Stimulated activated CD4-positive, alpha-beta T cell treated with anti-CD3 and anti-CD28 coated beads, Interleukin-2, amount 100 ng/mL, for 4 hours (primary cell): ENCODE measurements at regions not wholly inside any gene's neighbourhood (a gene's known extent, or its start where the extent isn't known, plus 50 kb on each side); places are given as distances from the start of the nearest gene placed in this dataset.

Source experiments
- DNase-seq: peaks from one replicate; pipeline ENCODE4 v3.0.0-alpha.2; 2020; ENCODE audit warnings: low read depth

DNA sequence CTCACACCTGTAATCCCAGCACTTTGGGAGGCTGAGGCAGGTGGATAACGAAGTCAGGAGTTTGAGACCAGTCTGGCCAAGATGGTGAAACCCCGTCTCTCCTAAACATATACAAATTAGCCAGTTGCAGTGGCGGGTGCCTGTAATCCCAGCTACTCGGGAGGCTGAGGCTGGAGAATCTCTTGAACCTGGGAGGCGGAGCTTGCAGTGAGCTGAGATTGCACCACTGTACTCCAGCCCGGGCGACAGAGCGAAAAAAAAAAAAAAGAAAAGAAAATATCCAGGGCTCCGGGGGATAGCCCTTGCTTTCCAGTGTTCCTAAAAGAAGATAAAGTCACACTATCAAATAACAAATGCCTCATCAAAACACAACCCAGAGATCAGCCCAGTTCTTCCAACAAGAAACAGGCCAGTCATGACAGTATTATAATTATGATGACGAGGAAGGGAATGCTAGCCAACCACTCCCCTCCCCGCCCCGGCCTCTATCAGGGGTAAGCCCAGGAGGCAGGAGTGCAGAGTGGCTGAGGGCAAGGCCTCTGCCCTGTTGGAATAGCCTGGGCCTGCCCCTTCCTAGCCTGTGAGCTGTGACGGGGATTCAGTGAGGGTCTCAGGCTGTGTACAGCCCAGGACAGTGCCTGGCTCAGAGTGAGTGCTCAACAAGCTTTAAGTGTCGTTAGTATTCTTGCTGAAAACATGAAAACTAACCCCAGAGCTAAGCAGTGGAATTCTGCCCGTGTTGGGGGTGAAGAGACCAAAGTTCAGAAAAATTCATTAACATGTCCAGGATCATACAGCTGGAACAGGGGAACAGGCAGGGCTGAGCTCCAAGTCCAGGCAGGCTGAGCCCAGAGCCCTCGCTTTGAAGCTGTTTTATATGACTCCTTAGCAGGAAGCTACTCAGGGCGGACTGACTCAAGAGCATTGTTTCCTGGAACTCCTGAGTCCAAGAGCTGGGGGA is 54.3 kb downstream of the FAM241B start:
- DNase-seq, result no peak

GRCh38 chr10:69684981-69685353 is 54.9 kb downstream of the FAM241B start:
- DNase-seq, result no peak

DNA sequence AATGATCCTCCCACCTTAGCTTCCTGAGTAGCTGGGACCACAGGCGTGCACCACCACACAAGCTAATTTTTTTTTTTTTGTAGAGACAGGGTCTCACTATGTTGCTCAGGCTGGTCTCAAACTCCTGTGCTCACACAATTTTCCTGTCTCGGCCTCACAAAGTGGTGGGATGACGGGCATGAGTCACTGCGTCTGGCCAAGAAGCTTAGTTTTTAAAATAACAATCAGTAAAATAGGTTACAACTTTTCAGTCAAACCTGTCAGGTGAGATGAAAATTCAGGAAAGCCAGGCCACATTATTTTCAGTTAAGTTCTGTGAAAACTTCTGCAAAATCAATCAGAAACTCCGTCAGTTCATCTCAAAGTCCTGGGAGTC is 55.4 kb downstream of the FAM241B start:
- DNase-seq, result no peak

DNA sequence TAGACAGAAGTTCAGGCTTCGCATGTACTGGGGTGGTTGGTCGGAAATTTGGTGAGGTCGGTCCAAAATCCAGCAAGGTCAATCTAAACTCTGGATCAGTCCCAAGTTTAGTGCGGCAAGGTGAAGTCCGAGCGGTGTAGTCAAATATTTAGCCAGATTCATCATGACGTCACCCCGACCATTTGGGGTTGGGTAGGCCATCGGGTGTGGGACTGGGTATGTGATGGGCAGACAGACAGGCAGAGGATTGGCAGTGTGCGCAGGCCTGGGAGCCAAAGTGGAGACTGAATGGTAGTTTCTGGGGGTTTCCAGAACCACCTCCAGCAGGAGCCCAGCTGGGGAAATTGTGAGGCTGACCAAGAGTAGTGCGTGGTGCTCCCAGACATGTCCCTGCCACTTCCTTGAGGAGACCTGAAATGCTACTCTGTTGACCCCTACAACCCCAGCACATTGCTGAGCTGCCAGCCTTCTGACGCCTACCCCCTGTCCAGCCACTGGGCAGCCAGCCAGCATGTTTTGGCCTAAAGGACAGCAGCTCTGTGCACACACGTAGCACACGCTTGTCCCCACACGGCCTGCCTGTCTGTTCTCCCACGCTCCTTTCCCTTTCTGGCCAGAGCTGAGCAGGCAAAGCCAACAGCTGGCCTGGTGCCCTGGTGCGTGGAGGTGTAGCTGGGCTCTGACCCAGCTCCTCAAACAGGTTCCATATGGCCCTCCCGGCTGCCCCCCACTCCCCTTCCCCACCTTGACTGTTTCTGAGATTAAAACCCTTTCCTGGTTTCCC is 55.9 kb downstream of the FAM241B start:
- DNase-seq, result no peak

DNA sequence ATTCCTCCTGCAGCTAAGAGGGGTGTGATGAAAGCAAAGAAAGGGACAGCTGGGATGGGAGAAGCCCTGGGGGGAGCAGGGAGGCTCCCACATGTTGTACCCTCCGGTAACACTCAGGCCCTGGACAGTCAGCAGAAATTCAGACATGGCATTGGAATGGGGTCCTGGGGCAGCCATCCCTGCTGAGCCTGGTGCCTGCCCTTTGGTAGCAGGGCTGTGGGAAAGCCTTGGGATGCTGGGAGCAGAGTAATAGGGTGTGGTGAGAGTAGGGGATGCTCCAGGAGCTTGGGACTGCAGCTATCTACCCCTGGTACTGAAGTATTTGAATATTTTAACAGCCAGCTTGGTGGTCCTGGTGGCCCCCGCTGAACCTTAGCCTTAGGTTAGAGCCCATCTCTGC is 56.8 kb downstream of the FAM241B start:
- no peak for DNase-seq

- DNase-seq, result no peak
Observed at GRCh38 chr10:69687426-69687825, 57.4 kb downstream of the FAM241B start.

DNA sequence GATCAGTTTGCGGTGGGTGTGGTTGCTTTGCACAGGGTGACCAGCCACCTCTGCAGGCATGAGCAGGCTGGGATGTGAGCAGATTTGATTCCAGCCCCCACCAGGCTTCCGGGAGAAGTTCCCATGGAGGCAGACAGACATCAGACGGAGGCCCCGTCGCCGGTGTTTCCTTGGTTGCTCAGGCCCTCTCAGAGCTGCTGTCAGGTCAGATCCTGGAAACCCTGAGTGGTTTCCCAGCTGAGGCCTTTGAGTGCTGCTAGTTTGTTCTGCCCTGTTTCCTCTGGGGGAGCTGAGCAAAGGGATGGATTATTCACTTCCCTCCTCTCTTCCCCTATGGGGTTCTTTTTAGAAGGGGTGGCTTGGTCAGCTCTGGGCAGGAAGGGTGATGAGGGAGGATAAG is 62.2 kb downstream of the FAM241B start:
- DNase-seq, result no peak

DNA sequence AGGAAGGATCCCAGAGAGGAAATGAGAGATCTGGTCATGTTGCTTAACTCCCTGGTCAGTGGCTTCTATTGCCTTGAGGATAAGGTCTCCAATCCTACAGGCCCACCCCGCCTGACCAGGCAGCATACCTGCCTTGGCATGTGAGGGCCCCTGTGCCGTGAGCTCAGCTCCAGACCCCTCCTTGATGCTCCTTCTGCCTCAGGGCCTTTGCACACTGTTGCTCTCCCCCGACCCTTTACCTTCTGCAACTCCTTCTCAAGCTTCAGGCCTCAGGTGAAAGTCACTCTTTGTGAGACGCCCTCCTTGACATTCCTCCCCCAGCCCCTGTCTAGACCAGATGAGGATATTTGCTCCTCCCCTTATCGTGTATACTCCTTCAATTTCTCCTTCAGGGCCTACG is 62.8 kb downstream of the FAM241B start:
- no peak for DNase-seq

DNA sequence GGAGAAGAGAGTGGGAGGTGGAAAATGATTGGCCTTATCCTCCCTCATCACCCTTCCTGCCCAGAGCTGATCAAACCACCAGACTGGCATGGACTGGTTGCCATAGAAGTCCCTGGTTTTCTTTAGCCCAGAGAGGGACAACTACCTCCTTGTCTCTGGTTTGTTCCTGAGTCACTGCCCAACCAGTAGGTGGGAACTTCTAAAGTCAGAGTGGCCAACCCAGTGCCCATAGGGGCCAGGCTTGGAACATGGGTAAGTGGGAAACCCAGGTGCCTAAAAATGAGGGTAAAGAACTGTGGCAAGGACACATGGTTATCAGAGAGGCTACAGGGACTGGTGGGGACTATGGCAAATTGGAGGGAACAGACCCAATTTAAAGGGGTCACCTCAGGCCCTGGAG is 63.8 kb downstream of the FAM241B start:
- no peak for DNase-seq

- no peak for DNase-seq
Observed at GRCh38 chr10:69696073-69696731, 66.2 kb downstream of the FAM241B start.

DNA sequence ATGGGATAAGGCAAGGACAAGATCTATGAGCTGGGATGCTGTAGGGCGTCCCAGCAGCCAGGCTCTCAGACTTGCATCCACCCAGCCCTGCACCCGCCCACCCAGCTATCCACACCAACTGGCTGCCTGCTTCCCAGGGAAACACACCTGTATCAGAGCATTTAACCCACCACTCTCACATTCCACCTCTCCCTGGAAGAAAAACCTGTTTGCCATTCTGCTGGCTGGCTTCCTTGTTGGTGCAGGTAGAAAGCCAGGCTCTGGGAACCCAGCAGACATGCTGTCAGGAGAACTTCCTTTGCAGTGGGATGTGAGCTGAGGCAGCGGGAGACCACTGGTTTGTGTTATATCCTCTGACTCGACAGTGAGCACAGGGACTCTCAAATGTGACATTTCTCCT is 67.0 kb downstream of the FAM241B start:
- no peak for DNase-seq

DNA sequence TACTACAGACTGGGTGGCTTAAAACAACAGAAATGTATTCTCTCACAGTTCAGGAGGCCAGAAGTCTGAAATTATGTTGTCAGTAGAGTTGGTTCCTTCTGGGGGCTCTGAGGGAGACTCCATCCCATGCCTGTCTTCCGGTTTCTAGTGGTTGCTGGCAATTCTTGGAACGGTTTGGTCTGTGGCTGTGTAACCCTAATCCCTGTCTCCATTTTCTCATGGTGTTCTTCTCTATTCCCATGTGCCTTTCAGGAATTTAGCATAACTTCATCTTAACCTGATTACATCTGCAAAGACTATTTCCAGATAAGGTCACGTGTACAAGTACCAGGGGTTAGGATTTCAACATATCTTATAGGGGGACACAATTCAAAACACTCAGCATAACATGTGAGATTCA is 73.2 kb downstream of the FAM241B start:
- DNase-seq, result no peak

DNA sequence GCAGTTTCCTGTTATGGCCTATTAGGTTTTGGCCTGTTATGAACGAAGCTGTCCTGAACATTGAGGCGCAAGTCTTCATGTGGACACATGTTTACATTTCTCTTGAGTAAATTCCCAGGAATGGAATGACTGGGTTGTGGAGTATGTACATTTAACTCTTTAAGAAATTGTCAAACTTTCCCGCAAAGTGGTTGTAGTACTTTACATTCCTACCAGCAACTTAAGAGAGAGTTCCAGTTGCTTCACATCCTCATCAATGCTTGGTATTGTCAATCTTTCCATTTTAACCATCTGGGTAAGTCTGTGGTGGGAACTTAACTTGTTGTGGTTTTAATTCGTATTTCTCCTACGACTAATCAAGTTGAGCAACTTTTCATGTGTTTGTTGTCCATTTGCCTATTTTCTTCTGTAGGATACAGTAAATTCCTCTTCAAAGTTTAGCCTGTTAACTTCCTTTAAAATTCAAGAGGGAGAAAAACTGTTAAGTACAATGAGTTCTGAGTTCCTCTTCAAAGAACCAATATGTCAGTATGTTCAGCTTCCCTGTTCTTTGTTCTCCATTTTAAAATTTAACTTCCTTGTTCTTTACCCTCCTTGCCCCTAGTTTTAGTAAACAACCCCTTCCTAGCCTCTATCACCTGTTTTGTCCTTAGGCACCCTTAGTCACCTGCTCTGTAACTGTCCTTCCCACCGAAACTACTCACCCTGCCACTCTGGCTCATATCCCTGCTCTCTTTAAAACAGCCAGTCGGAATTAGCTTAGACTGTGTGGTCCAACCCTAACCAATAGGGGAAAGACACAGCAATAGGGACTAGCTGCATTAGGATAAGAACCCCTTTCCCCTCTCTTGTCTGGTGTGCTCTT is 74.0 kb downstream of the FAM241B start:
- DNase-seq, result no peak

- DNase-seq, result no peak
Observed at GRCh38 chr10:69709366-69709941, 79.4 kb downstream of the FAM241B start.

- DNase-seq, result no peak
Observed at GRCh38 chr10:69710008-69710888, 80.2 kb downstream of the FAM241B start.

- DNase-seq, result no peak
Observed at GRCh38 chr10:69712342-69712741, 82.3 kb downstream of the FAM241B start.

DNA sequence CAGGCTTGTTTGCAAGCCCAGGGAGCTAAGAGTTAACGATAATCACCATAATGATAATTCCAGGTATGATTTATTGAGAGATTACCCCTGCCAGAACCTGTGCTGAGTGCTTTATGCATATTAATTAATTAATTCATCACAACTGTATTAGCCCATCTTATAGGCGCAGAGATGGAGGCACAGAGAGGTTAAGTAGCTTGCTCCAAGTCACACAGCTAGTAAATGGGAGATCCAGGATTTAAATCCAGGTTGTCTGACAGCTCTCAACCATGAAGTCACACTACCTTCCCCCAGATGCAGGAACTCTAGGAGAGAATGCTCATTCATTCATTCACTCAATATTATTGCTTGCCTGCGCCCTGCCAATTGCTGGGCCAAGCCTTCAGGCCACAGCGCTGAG is 84.5 kb downstream of the FAM241B start:
- DNase-seq, result no peak

DNA sequence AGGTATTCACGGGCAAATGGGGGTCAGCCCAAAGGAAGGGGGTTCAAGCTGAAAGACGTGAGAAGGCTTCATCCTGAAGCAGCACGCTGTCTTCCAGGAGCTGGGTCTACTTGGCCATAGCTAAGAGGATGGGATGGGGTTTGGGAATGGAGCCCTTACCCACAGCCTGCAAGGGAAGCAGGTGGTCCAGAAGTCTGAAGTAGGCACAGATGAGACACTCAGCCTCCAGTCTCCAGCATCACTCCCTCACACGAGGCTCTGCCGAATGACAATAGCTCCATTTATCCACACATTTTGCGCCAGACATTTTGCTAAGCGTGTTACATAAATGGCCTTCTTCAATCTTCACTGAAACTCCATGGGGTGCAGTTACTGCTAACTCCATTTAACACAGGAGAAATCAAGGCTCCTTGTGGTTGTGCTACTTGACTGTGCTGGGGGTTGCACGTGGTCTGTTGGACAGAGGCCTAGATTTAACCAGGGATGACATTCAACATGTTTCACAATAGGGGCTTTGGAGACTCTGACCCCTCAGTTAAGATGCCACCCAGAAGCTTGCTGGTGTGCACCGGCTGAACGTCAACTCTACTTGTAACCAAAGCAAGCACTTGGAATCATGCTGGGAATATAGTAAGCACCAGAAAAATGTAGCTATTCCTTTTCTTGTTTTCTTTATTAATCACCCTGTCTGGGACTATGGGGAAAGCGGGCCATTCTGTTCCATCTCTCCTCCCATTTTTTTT is 85.3 kb downstream of the FAM241B start:
- DNase-seq, result no peak

DNA sequence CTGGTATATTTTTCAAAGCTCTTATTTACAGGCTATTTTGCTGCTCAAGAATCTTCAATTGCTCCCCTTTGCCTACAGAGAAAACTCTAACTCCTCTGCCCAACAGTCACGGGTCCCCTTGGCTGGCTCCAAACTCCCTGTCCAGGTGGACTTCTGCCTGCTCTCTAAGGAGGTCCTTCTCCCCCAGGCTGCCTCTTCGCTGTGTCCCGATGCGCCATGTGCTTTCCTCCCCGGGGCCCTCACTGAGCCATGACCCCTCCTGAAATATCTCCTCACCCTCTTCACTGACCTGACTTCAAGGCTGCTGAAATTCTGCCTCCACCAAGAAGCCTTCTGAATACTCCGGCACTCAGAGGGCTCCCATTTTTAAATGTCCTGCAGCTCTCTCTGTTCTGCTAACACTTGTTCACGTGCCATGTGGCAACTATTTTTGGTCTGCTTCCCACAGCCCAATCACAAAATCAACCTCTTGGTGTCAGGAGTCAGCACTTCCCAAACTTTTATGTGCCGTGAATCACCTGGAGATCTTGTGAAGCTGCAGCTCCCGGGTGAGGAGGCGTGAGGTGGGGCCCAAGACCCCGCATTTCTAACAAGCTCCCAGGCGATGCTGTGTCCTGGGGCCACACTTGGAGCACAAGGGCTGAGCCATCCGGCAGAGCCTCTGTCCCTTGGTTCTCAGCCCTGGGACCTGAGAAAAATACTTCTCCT is 85.7 kb upstream of the COL13A1 start:
- no peak for DNase-seq
